Femur (tissue), 1 donor: ENCODE measurements at regions not wholly inside any gene's neighbourhood (a gene's known extent, or its start where the extent isn't known, plus 50 kb on each side); places are given as distances from the start of the nearest gene placed in this dataset.
"Not testable (repeated sequence)": the region's sequence is repeated elsewhere in the genome, so short reads cannot be mapped to it uniquely, and the experiment has no call there.

ENCODE experiments used
- DNase-seq: peaks from one replicate; pipeline ENCODE4 v3.0.0-alpha.2; 2017

- DNase-seq = no peak
These were observed 193.8 kb upstream of the PTER start for GRCh38 chr10:16242859-16243613.

DNA sequence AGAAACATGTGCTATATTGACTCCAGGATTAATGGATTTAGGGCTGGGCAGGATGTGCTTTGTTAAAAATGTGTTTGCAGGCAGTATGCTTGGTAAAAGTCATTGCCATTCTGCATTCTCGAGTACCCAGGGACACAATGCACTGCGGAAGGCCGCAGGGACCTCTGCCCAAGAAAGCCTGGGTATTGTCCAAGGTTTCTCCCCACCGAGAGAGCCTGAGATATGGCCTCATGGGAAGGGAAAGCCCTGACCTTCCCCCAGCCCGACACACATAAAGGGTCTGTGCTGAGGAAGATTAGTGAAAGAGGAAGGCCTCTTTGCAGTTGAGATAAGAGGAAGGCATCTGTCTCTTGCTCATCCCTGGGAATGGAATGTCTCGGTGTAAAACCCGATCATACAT, 186.7 kb upstream of the PTER start:
- DNase-seq = not testable (repeated sequence)

GRCh38 chr10:16256336-16256735, 180.5 kb upstream of the PTER start:
- no peak for DNase-seq

DNA sequence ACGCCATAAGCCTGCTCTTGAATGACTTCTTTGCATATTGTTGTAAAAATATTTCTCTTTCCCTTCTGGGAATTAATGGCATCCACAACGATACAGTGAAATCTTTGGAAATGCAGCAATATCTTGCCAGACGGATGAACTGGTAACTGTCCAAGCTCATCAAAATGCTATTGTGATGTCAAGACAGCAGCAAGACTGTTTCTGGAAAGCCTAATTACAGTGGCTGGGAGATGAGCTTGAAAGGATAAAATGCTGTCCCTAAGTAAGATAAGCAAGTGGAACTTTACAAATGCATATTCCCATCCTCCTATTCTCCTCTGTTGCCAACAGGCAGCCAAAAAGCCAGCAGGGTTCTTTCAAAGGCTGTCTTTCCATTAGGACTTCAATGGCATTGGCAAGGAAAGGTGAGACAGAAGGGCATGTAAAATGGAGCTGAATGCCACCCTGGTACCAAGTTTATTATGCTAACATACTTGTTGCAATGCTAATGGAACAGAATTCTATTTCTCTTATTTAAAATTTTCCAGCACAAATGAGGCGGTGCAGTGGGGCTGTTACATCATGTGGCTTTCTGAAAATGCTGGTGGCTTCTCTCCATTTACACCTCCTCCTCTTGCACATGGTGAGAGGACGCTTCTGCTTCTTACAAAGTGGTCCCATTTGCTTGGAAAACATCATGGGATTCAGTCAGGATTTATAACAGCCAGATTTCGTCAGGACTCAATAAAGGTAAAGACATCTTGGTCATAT, 178.3 kb upstream of the PTER start:
- no peak for DNase-seq

GRCh38 chr10:16259726-16260125, 177.1 kb upstream of the PTER start:
- no peak for DNase-seq

- DNase-seq = no peak
These were observed 176.4 kb upstream of the PTER start for GRCh38 chr10:16260388-16260787.

GRCh38 chr10:16271571-16271970, 165.2 kb upstream of the PTER start:
- DNase-seq = no peak

GRCh38 chr10:16274911-16275310, 161.9 kb upstream of the PTER start:
- DNase-seq = no peak

DNA sequence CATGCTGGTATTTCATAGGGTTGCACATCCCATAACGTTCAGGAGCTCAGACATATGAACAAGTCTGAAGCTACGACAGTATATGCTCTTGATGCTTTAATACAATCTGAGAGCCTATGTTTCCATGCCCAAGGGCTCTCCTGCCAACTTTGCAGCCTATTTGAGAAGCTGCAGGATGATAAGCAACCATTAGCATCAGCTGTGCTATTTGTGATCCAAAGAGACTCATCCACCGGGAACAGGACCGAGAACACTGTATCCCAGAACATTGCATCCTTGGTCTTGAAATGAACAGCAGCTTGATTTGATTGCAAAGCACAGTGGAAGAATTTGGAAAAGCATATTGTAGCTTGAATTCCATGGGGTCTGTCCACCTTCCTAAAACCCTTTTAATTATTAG, 156.2 kb upstream of the PTER start:
- no peak for DNase-seq

- no peak for DNase-seq
These were observed 144.4 kb upstream of the PTER start for GRCh38 chr10:16292366-16292765.

GRCh38 chr10:16297069-16297468, 139.7 kb upstream of the PTER start:
- DNase-seq = no peak

GRCh38 chr10:16297642-16298041, 139.2 kb upstream of the PTER start:
- no peak for DNase-seq

- DNase-seq = no peak
These were observed 132.5 kb upstream of the PTER start for GRCh38 chr10:16304311-16304710.

- DNase-seq = no peak
These were observed 126.4 kb upstream of the PTER start for GRCh38 chr10:16310440-16310839.

GRCh38 chr10:16314259-16314658, 122.6 kb upstream of the PTER start:
- no peak for DNase-seq

DNA sequence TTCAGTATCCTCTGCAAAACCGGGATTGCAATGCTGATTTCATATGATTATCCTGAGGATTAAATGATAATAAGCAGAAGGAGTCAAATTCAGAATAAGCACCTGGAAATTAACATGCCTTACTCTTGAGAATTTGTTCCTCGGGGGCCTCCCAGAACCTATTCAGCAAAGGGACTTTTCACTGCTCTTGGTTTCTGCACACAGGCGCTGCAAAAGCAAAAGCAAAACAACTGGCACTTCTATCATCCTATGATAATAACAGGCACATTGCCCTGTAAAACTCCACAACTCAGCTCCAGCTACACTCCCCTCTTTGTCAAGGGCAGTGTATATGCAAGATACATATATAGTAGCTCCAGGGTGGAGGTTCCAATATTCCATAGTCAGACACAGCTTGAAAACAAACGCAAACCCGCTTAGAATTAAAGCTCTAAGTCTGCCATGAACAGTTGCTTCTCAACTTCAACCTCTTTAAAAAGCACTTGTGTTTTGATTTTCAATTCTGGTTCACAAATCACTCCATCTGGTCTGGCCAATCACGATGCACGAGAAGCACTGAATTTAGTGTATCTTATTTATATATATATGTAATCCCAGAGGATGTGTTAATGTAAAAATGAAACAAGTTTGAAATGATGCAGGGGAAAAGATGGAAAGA, 119.9 kb upstream of the PTER start:
- no peak for DNase-seq

GRCh38 chr10:16341637-16342036, 95.2 kb upstream of the PTER start:
- DNase-seq = no peak

GRCh38 chr10:16348891-16349290, 87.9 kb upstream of the PTER start:
- no peak for DNase-seq

DNA sequence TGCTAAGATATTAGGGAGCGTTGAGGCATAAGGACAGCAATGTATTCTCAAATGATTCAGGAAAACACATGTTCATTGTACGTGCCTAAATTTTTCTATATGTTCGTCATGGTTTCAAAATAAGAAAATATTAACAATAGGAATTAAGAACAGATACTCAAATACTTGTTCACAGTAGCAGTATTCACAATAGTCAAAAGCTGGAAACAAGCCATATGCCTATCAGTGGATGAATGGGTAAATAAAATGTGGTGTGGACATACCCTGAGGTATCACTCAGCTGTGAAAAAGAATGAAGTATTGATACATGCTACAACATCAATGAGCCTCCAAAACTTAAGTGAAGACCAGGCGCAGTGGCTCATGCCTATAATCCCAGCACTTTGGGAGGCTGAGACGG, 84.7 kb upstream of the PTER start:
- DNase-seq = no peak

- DNase-seq = no peak
These were observed 76.8 kb upstream of the PTER start for GRCh38 chr10:16360001-16360400.

GRCh38 chr10:16360425-16360824, 76.4 kb upstream of the PTER start:
- DNase-seq = no peak

DNA sequence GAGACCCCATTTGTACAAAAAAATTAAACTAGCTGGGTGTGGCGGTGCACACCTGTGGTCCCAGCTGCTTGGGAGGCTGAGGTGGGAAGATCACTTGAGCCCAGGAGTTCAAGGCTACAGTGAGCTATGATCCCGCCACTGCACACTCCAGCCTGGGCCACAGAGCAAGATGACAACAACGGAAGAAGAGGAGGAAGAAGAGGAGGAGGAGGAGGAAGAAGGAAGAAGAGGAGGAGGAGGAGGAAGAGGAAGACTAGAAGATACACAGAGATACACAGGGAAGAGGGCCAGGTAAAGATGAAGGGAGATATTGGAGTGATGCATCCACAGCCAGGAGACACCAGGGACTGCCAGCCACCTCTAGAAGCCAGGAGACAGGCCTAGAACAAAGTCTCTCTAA, 75.7 kb upstream of the PTER start:
- no peak for DNase-seq

GRCh38 chr10:16363741-16364140, 73.1 kb upstream of the PTER start:
- no peak for DNase-seq
